HG03025 (cell line): ENCODE measurements at regions not wholly inside any gene's neighbourhood (a gene's known extent, or its start where the extent isn't known, plus 50 kb on each side); places are given as distances from the start of the nearest gene placed in this dataset.

Experiments used
- ATAC-seq: cut with Tn5 transposase; IDR thresholded peaks from one replicate; pipeline ENCODE4 v1.9.1; 2021; ENCODE audit warnings: mild to moderate bottlenecking, moderate library complexity; ENCODE audit not compliant: unreplicated experiment, low FRiP score

- no peak for ATAC-seq
These were observed 398.4 kb upstream of the CWC22 start for GRCh38 chr2:180405520-180405919.

GRCh38 chr2:180394305-180394704 lies 387.2 kb upstream of the CWC22 start:
- no peak for ATAC-seq

- no peak for ATAC-seq
These were observed 378.6 kb upstream of the CWC22 start for GRCh38 chr2:180385601-180386201.

- ATAC-seq: no peak
These were observed 369.0 kb upstream of the CWC22 start for GRCh38 chr2:180376066-180376465.

DNA sequence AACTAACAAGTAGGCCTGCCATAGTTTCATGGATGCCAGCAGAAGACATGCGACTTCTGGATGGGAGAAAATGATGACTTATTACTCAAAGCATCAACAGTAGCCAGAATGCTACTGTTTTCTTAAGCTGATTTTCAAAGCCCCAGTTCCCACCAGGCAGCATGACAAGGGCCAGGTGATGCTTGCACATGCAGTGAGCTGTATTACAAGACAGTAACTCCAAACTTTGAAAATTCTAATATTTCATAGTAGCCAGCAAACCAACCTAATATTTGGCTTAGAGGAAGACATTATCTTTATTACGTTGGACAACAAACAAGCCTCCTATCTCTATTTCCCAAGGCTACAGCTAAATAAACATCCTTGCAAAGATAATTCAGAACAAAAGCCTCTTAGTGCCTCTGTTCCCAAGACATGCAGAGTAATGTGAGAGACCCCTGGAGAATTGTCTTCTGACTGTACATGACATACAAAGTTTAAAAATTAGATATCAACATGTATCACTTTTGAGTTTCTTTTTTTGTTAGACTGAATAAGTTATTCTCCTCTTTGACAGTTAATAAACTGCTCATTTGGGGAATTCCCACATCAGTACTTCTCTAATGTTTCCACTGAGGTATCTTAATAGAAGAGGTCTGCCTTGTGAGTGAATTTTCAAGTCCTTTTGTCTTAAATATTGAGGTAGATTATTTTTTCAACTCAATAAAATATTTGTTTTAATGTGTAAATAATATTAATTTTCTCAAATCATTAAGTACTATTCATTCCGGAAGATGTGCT lies 367.6 kb upstream of the CWC22 start:
- no peak for ATAC-seq

DNA sequence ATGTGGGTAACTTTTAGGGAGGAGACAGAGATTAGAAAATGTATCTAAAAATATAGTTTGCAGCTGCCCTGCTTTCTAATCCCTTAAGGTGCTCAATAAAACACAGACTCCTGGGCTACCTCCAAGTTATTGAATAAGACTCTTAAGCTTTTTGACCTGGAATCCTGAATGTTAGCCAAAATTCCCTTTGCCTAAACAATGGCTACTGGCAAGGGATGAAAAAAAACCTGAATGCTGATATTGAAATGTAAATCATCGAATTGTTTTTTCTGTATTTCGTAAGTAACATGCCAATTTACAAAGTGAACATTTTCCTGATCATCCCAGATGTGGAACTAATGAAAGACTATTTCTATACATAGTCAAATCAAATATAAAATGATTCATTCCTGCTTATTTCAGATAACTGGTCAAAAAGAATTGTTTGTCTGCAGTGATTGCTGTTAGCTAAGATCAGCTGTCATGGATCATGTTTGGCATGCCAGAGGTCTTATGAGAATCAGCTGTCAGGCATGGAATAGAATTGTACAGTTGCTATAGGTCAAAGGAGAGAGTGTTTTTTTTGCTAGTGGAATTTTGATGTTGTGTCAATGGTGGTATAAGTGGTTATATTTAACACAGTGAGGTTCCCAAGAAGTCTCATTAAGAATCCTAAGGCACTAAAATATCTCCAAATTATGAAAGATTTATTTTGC lies 363.6 kb upstream of the CWC22 start:
- ATAC-seq: no peak

GRCh38 chr2:180368881-180369280 lies 361.8 kb upstream of the CWC22 start:
- ATAC-seq: no peak

DNA sequence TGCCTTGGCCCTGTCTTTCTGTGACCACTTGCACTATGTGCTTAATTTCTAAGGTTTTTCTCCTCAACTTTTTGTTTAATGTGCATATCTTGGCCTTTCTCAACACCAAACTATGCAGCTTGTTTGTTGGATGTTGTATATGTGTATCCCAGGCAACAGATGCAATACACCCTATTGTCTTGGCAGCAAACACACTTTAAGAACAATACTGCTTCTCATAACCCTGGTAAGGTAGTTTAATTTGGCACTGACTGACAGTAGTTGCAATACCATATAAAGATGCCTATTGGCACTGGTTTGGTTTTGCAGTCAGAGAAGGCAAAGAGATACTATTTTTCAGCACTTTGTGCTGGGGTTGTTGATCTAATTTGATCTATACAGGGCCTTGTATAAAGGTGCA lies 360.7 kb upstream of the CWC22 start:
- no peak for ATAC-seq

- ATAC-seq: no peak
These were observed 359.4 kb upstream of the CWC22 start for GRCh38 chr2:180366481-180366880.

DNA sequence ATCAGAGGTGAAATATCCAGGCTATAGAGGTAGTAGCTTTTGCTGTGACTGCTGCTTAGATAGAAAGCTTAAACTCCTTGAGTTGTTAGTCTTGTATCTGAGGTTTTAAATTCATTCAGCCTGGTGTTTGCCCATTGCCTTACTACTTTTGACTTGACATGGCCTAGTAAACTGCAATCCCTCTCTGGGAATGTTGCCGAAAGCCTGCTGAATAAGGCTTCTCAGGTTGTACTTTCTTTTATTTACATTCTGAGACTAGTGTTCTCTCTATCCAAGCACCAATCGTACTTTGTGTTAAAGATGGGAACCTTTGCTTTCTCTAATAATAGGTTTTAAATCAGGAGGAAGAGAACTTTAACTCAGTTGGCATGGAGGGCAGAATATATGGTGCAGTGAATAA lies 357.6 kb upstream of the CWC22 start:
- no peak for ATAC-seq

GRCh38 chr2:180360283-180360618 lies 353.2 kb upstream of the CWC22 start:
- ATAC-seq: peak; percentile 54

DNA sequence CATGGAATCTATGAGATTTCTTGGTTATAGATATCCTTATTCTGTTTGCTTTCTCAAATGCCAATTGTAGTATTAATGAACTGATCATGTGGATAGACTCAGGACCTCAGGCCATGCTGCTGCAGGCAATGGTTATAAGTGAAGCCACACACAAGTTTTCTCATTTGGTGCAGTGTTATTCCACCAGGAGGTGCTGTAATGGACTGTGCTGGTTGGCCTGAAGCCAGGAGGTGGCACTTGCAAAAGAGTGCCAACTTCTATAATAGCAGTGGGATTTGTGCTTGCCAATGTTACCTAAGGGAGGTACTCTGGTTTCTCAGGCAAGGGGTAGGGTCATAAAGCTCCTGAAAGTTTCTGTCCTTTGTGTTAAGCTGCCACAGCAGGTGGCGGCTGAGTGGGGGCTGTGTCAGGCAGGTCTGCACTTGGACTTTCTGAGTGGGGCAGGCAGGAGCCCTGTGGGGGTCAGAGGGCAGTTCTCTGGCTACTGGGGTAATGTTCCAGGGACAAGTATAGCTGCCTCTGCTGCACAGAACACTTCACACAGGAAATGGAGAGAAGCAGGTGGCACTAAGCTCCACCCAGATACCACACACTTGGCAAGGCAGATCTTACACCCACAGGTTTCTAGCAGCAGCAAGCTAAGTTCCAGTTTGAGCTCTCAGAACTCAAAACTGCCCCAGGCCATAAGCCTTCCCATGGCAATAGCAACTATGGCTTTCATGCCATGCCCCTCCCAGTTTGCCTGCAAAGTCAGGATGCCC lies 352.6 kb upstream of the CWC22 start:
- ATAC-seq: peak; percentile 99

DNA sequence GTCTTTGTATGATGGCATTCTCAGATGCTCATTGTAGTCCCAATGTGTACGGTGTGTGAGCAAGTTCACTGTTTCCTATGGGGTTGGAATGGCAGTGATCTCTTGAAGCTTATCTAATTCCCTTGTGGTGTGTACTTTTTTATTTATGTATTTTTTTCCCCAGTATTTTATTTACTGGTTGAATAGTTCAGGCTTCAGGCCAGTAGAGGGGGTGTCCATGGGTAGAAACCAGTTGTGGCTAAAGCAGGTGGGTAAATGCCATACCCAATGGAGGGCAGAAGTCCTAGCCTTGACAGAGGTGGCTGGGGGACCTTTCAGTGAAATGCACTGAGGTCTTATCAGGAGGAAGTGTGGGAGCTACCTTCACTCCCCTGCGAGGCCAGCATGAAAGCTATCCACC lies 351.4 kb upstream of the CWC22 start:
- no peak for ATAC-seq

- no peak for ATAC-seq
These were observed 349.6 kb upstream of the CWC22 start for GRCh38 chr2:180356676-180357075.

DNA sequence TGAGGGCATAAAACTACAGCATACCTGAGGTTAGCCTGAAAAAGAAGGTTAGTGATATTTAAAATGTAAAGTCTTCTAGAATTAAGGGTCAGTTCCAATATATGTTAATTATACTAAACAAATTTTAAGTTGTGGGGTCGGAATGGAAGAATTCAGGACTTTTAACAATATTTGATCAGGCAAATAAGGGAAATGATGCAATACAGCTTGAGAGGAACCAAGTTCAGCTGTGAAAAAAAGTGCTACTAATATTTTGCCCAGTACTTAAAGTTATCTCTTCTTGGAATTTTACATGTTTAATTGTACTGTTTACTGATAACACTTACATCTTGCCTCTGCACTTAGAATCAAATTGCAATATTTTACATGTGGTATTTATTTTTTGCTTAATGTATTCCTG lies 345.5 kb upstream of the CWC22 start:
- no peak for ATAC-seq

GRCh38 chr2:180349809-180350208 lies 342.7 kb upstream of the CWC22 start:
- no peak for ATAC-seq

DNA sequence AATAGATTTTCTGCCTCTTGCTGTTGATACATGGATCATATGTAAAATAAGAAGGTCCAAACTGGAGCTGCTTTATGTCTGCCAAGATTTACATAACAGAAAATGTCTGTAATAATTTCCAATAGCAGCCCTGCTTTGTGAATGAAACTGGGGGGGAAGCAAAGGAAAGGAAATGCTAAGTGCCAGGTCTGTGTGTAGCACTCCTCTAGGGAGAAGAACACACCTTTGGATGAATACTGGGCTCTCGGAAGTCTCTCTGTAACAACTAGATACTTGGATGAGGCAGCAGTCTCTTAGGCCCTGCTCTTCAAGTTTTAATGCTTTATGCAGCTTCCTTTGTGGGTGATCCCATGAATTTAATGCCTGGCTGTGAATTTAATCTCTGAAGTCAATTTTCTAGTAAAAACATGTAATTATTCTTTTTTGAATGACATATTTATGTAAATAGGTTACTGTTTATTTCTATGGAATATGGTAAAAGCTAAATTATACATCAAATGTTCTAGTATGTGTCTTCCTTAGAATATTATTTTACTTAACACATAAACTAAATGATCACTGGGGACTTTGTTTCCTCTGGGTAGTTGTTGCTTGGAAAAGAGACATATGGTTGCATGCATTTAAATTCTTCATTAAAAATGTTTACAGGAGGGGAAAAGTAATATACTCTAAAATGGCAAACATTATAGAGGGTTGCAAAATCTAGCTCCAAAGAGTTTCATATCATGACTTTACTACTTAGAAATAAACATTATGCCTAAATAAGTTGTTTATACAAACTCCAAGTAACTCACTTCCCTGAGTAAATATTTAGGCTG lies 336.6 kb upstream of the CWC22 start:
- ATAC-seq: no peak

GRCh38 chr2:180337136-180337535 lies 330.0 kb upstream of the CWC22 start:
- no peak for ATAC-seq

- ATAC-seq: no peak
These were observed 329.5 kb upstream of the CWC22 start for GRCh38 chr2:180336550-180336949.

DNA sequence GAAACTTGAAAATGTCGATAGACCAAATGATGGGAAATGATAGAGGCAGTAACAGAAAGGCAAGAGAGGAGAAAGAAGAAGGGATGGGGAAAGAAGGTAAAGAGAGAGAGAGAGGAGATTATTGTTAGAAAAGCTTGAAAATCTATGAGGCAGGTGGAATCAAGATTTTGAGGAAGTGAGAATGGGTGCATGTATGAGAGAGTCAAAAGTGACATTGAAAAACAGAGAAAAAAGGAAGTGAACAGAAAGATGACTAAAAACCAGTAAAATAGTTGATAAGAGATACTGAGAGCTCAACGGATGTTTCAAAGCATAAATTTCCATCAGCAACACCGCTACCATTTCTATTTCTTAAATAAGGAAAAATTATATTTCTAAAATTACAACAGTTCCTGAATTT lies 327.4 kb upstream of the CWC22 start:
- ATAC-seq: peak; percentile 99
